WI38 (cell line): ENCODE measurements at regions not wholly inside any gene's neighbourhood (a gene's known extent, or its start where the extent isn't known, plus 50 kb on each side); places are given as distances from the start of the nearest gene placed in this dataset.

ENCODE experiments used
- H3K4me3 ChIP-seq: 2 replicates; pipeline ENCODE4 v1.5.1; 2011; ENCODE audit warnings: low read depth, mild to moderate bottlenecking, control low read depth, low read length
- CTCF ChIP-seq: IDR thresholded peaks from 2 replicates; pipeline ENCODE4 v1.5.1; 2012; ENCODE audit warnings: low read depth, mild to moderate bottlenecking, control low read depth, low read length

DNA sequence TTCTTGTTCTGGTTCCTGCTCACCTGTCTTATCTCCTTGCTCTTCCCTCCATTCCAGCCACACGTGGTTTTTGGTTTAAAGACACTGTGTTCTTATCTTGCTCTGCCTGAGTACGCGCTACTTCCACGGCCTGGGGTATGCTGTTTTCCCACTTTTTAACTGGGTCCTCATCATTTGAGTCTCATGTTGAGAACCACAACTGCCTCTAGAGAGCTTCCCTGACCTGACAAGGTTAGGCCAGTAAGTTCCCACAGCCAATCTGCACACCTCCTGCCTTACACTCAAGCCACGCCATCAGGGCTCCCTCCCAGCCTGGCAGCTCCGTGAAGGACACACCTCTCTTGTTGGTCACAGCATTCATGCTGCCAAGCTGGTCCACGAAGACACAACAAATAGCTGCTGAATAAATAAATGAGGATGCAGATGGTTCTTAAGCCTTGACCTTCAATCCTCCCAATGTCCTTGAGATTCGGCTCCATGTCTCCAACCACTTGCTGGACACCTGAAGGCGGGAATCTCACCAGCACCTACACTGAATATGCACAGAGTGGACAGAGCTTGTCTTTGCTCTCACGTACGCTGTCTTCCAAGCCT, 201.7 kb upstream of the KLF14 start:
- TF ChIP-seq CTCF = no peak
- no peak overlapping the region for H3K4me3 ChIP-seq

DNA sequence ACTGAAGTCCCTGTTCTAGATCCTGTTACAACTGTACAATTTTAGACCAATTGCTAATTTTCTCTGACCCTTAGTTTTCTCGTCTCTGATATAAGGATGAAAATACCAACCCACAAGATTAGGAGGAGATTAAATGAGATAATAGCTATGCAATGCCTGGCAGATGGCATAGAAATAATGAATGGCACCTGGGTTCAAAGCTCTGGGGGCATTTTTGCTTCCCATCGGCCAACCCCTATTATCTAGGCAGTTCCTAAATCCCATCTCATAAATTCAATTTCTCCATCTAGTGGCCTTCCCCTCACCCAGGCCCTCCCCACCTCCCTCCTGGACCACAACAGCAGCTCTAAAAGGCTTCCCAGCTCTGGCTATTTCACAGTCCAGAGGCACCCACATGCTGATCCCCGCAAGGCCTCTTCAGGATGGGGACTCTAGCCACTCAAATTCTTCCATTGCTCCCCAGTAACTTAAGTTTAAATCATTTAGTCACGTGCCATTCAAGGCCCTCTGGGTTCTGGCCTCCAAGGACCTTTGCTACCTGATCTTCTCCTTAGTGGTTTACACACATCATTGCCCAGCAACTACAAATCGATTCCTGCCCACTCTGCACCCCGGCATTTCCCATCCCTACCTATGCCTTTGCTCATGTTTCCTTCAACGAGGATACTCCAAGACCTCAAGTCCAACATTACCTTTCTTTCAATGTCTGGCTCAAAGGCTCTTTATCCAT, 202.4 kb upstream of the KLF14 start:
- no peak overlapping the region for H3K4me3 ChIP-seq
- no peak for TF ChIP-seq CTCF

GRCh38 chr7:130937016-130937415, 203.0 kb upstream of the KLF14 start:
- no peak overlapping the region for H3K4me3 ChIP-seq
- TF ChIP-seq CTCF = no peak

DNA sequence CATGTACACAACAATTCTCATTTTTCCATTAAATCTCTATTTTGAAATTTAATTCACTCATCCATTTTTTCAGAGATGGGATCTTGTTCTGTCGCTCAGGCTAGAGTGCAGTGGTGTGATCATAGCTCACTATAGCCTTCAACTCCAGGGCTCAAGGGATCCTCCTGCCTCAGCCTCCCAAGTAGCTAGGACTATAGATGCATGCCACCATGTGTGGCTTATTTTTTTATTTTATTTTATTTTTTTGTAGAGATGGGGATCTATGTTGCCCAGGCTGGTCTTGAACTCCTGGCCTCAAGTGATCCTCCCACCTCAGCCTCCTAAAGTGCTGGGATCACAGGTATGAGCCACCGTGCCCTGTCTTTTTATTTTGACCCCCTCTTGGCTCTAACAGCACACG, 203.8 kb upstream of the KLF14 start:
- no peak for TF ChIP-seq CTCF
- no peak overlapping the region for H3K4me3 ChIP-seq

DNA sequence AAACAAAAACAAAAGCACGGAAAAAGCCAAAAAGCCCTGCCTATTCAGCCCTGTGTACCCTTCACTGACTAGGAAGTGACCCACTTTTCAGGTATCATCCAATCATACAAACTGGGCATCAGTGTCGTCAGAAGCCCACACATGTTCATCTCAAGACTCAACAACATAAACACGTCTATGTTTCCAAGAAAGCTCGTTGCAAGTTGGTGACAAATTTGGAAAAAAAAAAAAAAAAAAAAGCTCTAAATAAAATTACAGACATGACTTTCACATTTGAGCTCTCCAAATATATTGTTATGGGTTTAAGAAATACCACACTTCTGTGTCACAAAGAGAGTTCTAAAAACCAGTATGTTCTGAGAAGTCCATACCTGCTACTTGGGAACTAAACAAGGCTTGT, 204.7 kb upstream of the KLF14 start:
- H3K4me3 ChIP-seq = no peak overlapping the region
- no peak for TF ChIP-seq CTCF

DNA sequence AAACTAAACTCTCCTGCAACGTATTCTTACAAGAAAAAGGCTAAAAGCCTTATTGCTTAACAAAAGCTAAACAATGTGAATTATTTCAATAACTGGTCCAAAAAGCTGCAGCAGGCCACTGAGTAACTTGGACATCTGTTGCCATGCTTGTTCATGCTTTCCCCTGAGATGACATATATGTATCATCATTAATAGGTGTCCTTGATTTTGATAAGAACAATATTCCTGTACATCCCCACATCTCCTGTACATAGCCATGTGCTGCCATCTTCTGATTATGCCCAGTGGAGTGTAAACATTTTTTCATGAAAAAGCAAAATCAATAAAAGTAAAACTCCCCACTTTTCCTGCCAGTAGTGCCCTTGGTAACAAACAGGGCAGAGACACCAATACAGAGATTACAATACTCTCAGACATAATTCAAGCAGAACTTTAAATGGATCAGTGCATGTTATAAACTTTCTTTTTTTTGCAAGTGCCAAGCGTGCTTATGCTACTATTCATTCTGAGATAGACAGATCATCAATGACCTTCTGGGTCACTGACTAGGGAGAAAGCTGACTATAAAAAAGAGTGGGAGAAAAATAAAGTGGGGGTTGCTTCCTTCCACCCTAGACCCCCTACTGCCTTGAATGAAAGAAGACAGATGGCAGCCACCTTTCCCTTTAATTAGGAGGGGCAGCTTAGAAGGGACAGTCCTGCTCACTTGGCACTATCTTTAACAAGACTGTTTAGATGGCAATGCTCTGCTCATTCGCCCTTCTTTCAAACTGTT, 205.5 kb upstream of the KLF14 start:
- H3K4me3 ChIP-seq = peak overlapping the region; percentile 20; the same call in 1 of the 2 replicates
- no peak for TF ChIP-seq CTCF

DNA sequence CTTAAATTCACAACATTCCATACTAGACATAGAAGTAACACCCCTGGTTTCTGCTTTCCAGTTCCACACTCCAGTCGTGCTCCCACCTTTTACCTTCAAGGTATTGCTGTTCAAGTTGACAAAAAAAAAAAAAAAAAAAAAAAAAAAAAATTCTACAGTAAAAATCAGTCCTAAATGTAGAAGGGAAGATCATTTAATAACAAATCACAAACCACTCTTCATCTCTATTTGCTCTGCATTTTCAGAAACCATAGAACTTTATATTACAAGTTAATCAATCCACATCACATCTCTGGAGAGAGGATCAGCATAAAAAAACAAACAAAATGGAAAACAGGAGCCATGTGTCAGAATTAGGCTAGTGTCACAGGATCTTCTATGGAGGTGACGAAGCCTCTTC, 206.3 kb upstream of the KLF14 start:
- H3K4me3 ChIP-seq = peak overlapping the region; percentile 53
- TF ChIP-seq CTCF = no peak
